ENCODE measurements at regions not wholly inside any gene's neighbourhood (a gene's known extent, or its start where the extent isn't known, plus 50 kb on each side); places are given as distances from the start of the nearest gene placed in this dataset.

GRCh38 chr10:36332926-36333325, 690.8 kb upstream of the FZD8 start:
- intact Hi-C loops (cut with DNase I, micrococcal nuclease) = no loop called here
- Histone ChIP-seq H3K9me3 (peaks cover 18% of the 10 kb centered on the region), H3K36me3 (ENCODE audit: low read depth) (no peaks in the 10 kb centered on the region), H3K4me3 (no peak overlapping the region), H3K4me1 (ENCODE audit: low read depth) (no peaks in the 10 kb centered on the region)
- TF ChIP-seq, protein P1, sequence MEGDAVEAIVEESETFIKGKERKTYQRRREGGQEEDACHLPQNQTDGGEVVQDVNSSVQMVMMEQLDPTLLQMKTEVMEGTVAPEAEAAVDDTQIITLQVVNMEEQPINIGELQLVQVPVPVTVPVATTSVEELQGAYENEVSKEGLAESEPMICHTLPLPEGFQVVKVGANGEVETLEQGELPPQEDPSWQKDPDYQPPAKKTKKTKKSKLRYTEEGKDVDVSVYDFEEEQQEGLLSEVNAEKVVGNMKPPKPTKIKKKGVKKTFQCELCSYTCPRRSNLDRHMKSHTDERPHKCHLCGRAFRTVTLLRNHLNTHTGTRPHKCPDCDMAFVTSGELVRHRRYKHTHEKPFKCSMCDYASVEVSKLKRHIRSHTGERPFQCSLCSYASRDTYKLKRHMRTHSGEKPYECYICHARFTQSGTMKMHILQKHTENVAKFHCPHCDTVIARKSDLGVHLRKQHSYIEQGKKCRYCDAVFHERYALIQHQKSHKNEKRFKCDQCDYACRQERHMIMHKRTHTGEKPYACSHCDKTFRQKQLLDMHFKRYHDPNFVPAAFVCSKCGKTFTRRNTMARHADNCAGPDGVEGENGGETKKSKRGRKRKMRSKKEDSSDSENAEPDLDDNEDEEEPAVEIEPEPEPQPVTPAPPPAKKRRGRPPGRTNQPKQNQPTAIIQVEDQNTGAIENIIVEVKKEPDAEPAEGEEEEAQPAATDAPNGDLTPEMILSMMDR (IDR thresholded peaks at IDR 0.05) = no peak
- ATAC-seq (no peak), DNase-seq (no peak)

DNA sequence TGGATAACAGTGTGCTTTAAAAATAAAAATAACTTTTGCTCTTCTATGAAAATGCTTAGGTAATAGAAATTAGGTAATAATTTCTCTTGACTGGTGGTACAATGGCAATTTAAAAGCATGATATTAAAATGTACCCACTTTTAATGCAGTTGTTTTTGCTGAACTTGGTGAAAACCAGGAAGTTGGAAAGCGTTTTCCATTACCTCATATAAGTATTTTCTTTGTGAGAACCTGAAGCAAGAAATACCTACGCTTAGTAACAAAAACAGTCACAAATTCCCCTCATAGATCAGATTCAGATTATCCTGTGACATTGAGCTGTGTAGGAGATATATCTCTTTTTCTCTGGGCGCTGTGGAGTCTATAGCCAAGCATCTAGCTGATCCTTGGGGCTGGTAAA, 689.0 kb upstream of the FZD8 start:
- intact Hi-C loops (cut with DNase I, micrococcal nuclease) = no loop called here
- H3K9me3 ChIP-seq = peaks cover 11% of the 10 kb centered on the region
- H3K36me3 ChIP-seq (ENCODE audit: low read depth) = no peaks in the 10 kb centered on the region
- ATAC-seq (no peak), DNase-seq (no peak)
- no peak overlapping the region for H3K4me3 ChIP-seq
- TF ChIP-seq, protein P1 (IDR thresholded peaks at IDR 0.05) = no peak
- no peaks in the 10 kb centered on the region for H3K4me1 ChIP-seq (ENCODE audit: low read depth)

- ATAC-seq (no peak), DNase-seq (no peak)
- Histone ChIP-seq H3K4me3 (no peak overlapping the region), H3K9me3 (peaks cover 19% of the 10 kb centered on the region), H3K36me3 (ENCODE audit: low read depth) (no peaks in the 10 kb centered on the region), H3K4me1 (ENCODE audit: low read depth) (no peaks in the 10 kb centered on the region)
- TF ChIP-seq, protein P1 (IDR thresholded peaks at IDR 0.05) = no peak
- intact Hi-C loops (cut with DNase I, micrococcal nuclease) = no loop called here
Observed at GRCh38 chr10:36325815-36326214, 683.7 kb upstream of the FZD8 start.

GRCh38 chr10:36324831-36325230, 682.7 kb upstream of the FZD8 start:
- ATAC-seq = no peak
- DNase-seq = no peak

DNA sequence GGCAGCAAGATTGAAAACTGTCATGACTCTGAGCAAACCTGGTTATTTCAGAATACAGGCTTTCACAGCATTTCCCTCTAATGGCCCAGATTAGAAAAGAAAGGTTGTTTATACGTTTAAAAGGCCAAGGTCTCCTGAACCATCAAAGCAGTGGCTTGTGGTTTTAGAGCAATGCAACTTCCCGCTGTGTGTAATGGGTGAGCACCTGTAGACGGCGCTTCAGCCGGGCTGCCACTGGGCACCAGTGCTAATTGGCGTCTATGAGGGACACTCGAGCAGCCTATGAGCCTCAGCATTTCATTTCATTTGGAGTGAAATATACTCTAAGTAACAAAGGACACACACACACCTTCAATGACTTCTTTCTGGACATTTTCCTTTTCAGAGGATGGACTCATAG, 671.0 kb upstream of the FZD8 start:
- TF ChIP-seq, protein P1 (IDR thresholded peaks at IDR 0.05) = no peak
- no peaks in the 10 kb centered on the region for H3K4me1 ChIP-seq (ENCODE audit: low read depth)
- ATAC-seq = no peak

More at GRCh38 chr10:36324831-36325230, 682.7 kb upstream of the FZD8 start:
- H3K4me1 ChIP-seq (ENCODE audit: low read depth) = no peaks in the 10 kb centered on the region
- H3K9me3 ChIP-seq = peaks cover 19% of the 10 kb centered on the region
- TF ChIP-seq, protein P1 (IDR thresholded peaks at IDR 0.05) = no peak
- intact Hi-C loops (cut with DNase I, micrococcal nuclease) = no loop called here
- H3K36me3 ChIP-seq (ENCODE audit: low read depth) = no peaks in the 10 kb centered on the region
- no peak overlapping the region for H3K4me3 ChIP-seq

GRCh38 chr10:36303896-36304295, 661.8 kb upstream of the FZD8 start:
- intact Hi-C loops (cut with DNase I, micrococcal nuclease) = no loop called here
- H3K4me1 ChIP-seq (ENCODE audit: low read depth) = no peaks in the 10 kb centered on the region
- no peaks in the 10 kb centered on the region for H3K36me3 ChIP-seq (ENCODE audit: low read depth)
- no peak overlapping the region for H3K4me3 ChIP-seq
- peaks cover 8% of the 10 kb centered on the region for H3K9me3 ChIP-seq
- ATAC-seq (no peak), DNase-seq (no peak)
- TF ChIP-seq, protein P1 (IDR thresholded peaks at IDR 0.05) = no peak

More for the DNA sequence above, 671.0 kb upstream of the FZD8 start:
- H3K9me3 ChIP-seq = peaks cover 26% of the 10 kb centered on the region
- DNase-seq = no peak
- no peaks in the 10 kb centered on the region for H3K36me3 ChIP-seq (ENCODE audit: low read depth)
- intact Hi-C loops (cut with DNase I, micrococcal nuclease) = no loop called here
- H3K4me3 ChIP-seq = no peak overlapping the region
